ENCODE measurements at regions not wholly inside any gene's neighbourhood (a gene's known extent, or its start where the extent isn't known, plus 50 kb on each side); places are given as distances from the start of the nearest gene placed in this dataset.

GRCh38 chrY:16486696-16487215, 1393.3 kb downstream of the CDY2B start:
- Histone ChIP-seq H3K9ac (ENCODE audit: low read length) (no peak overlapping the region), H3K4me1 (ENCODE audit: control insufficient read depth in 2 of 2, insufficient read depth in 2 of 2, low read length in 2 of 2) (no peaks in the 10 kb centered on the region), H3K4me3 (ENCODE audit: control extremely low read depth in 1 of 5, extremely low read depth in 1 of 5, insufficient read depth in 1 of 5, low read depth in 2 of 5, low read length in 4 of 5) (no peak overlapping the region), H3K36me3 (replicated peaks in 1 of 2; ENCODE audit: control extremely low read depth in 1 of 2, control insufficient read depth in 1 of 2, extremely low read depth in 1 of 2, insufficient read depth in 2 of 2, low read length in 1 of 2) (no peaks in the 10 kb centered on the region), H3K79me2 (ENCODE audit: control insufficient read depth, insufficient read depth, low read length) (no peaks in the 10 kb centered on the region), H3K27ac (ENCODE audit: low read length in 2 of 2) (no peak overlapping the region), H3K4me2 (replicated peaks; ENCODE audit: low read depth, low read length, poor library complexity, severe bottlenecking) (no peak overlapping the region), H2AFZ (ENCODE audit: insufficient read depth, low read depth, low read length, poor library complexity, severe bottlenecking) (no peak overlapping the region), H3K9me3 (ENCODE audit: control extremely low read depth in 1 of 3, control insufficient read depth in 2 of 3, insufficient read depth in 1 of 3, low read length in 2 of 3) (no peaks in the 10 kb centered on the region), H3K27me3 (replicated peaks in 1 of 4; ENCODE audit: control extremely low read depth in 1 of 4, control insufficient read depth in 3 of 4, insufficient read depth in 4 of 4, low read length in 3 of 4) (no peaks in the 10 kb centered on the region), H4K20me1 (ENCODE audit: control insufficient read depth, insufficient read depth, low read length, poor library complexity, severe bottlenecking) (no peaks in the 10 kb centered on the region)
- H3K9me3 Mint-ChIP-seq (ENCODE audit: insufficient read depth), result peaks cover 2% of the 10 kb centered on the region
- no peak for DNase-seq
- H3K27me3 Mint-ChIP-seq, result no peaks in the 10 kb centered on the region
- CTCF ChIA-PET, result no interaction called here
- no peak for TF ChIP-seq EZH2 (IDR thresholded peaks at IDR 0.05; ENCODE audit: borderline replicate concordance, insufficient read depth, low read depth, low read length, poor library complexity, severe bottlenecking)
- no peak for TF ChIP-seq CTCF (IDR thresholded peaks at IDR 0.05)
- intact Hi-C loops (cut with micrococcal nuclease), result no loop called here
- no peak overlapping the region for H3K27ac Mint-ChIP-seq
- no peak for ATAC-seq (ENCODE audit: low read depth)
- WGBS (ENCODE audit: insufficient coverage), result no CpG with 5 or more reads among the region's 2 CpGs
- no peaks in the 10 kb centered on the region for H3K4me1 Mint-ChIP-seq
- H3K4me3 Mint-ChIP-seq, result no peak overlapping the region
- POLR2A ChIA-PET, result no interaction called here

- DNase-seq (no peak), ATAC-seq (ENCODE audit: low read depth) (no peak)
- CTCF ChIA-PET, result no interaction called here
- no peak overlapping the region for H3K27ac Mint-ChIP-seq
- TF ChIP-seq EZH2 (IDR thresholded peaks at IDR 0.05; ENCODE audit: borderline replicate concordance, insufficient read depth, low read depth, low read length, poor library complexity, severe bottlenecking) (no peak), CTCF (IDR thresholded peaks at IDR 0.05) (no peak)
- Histone ChIP-seq H3K9me3 (ENCODE audit: control extremely low read depth in 1 of 3, control insufficient read depth in 2 of 3, insufficient read depth in 1 of 3, low read length in 2 of 3) (no peaks in the 10 kb centered on the region), H3K4me1 (ENCODE audit: control insufficient read depth in 2 of 2, insufficient read depth in 2 of 2, low read length in 2 of 2) (no peaks in the 10 kb centered on the region), H3K27me3 (replicated peaks in 1 of 4; ENCODE audit: control extremely low read depth in 1 of 4, control insufficient read depth in 3 of 4, insufficient read depth in 4 of 4, low read length in 3 of 4) (no peaks in the 10 kb centered on the region), H3K27ac (ENCODE audit: low read length in 2 of 2) (no peak overlapping the region), H4K20me1 (ENCODE audit: control insufficient read depth, insufficient read depth, low read length, poor library complexity, severe bottlenecking) (no peaks in the 10 kb centered on the region), H3K9ac (ENCODE audit: low read length) (no peak overlapping the region), H3K4me2 (replicated peaks; ENCODE audit: low read depth, low read length, poor library complexity, severe bottlenecking) (no peak overlapping the region), H3K36me3 (replicated peaks in 1 of 2; ENCODE audit: control extremely low read depth in 1 of 2, control insufficient read depth in 1 of 2, extremely low read depth in 1 of 2, insufficient read depth in 2 of 2, low read length in 1 of 2) (no peaks in the 10 kb centered on the region), H3K79me2 (ENCODE audit: control insufficient read depth, insufficient read depth, low read length) (no peaks in the 10 kb centered on the region), H2AFZ (ENCODE audit: insufficient read depth, low read depth, low read length, poor library complexity, severe bottlenecking) (no peak overlapping the region), H3K4me3 (ENCODE audit: control extremely low read depth in 1 of 5, extremely low read depth in 1 of 5, insufficient read depth in 1 of 5, low read depth in 2 of 5, low read length in 4 of 5) (no peak overlapping the region)
- POLR2A ChIA-PET, result no interaction called here
- H3K27me3 Mint-ChIP-seq, result no peaks in the 10 kb centered on the region
- H3K9me3 Mint-ChIP-seq (ENCODE audit: insufficient read depth), result peaks cover 5% of the 10 kb centered on the region
- H3K4me3 Mint-ChIP-seq, result no peak overlapping the region
- no peaks in the 10 kb centered on the region for H3K4me1 Mint-ChIP-seq
- intact Hi-C loops (cut with micrococcal nuclease), result no loop called here
Observed at GRCh38 chrY:16480031-16480430, 1400.0 kb downstream of the CDY2B start.
